Psoas muscle (tissue), 7 donors: ENCODE measurements at regions not wholly inside any gene's neighbourhood (a gene's known extent, or its start where the extent isn't known, plus 50 kb on each side); places are given as distances from the start of the nearest gene placed in this dataset.

Experiments used
- ATAC-seq, 4 donors: fragments of 200-7000 bp; cut with Tn5 transposase; one replicate each; pipeline ENCODE4 v1.9.1; 2020; ENCODE audit warnings: moderate library complexity in 3 of 4, mild to moderate bottlenecking in 2 of 4
- DNase-seq, 2 donors: peaks; one replicate each; pipeline ENCODE4 v3.0.0-alpha.2; 2020
- H3K27ac ChIP-seq: fragments of 200-600 bp; one replicate; pipeline ENCODE4 v1.8.0; 2022
- H3K27me3 ChIP-seq, 3 donors: fragments of 200-600 bp in 1 of 3; one replicate each; pipeline versions ENCODE4 v1.6.1 to v1.8.0; 2013 to 2022; ENCODE audit warnings: low read length in 2 of 3, mild to moderate bottlenecking in 2 of 3, moderate library complexity in 1 of 3; ENCODE audit not compliant: insufficient read depth in 3 of 3
- H3K36me3 ChIP-seq, 2 donors: fragments of 200-600 bp in 1 of 2; one replicate each; pipeline versions ENCODE4 v1.6.1 to v1.8.0; 2013 to 2022; ENCODE audit warnings: low read depth in 1 of 2, mild to moderate bottlenecking in 1 of 2, moderate library complexity in 1 of 2; ENCODE audit not compliant: insufficient read depth in 1 of 2
- H3K4me1 ChIP-seq: fragments of 200-600 bp; one replicate; pipeline ENCODE4 v1.8.0; 2022
- H3K4me3 ChIP-seq: fragments of 200-600 bp; one replicate; pipeline ENCODE4 v1.8.0; 2022; ENCODE audit warnings: mild to moderate bottlenecking
- H3K9me3 ChIP-seq: fragments of 200-600 bp; one replicate; pipeline ENCODE4 v1.8.0; 2022
- CTCF ChIP-seq: fragments of 200-600 bp; IDR thresholded peaks from one replicate; pipeline ENCODE4 v1.8.0; 2022; ENCODE audit warnings: antibody characterized with exemption
- WGBS, 3 donors: extraction: QIAGEN DNeasy Blood & Tissue Kit; methylation state at CpG; one replicate each; pipeline versions ENCODE4 v1.1.6 to v1.1.7; 2013; 5-methylcytosine and 5-hydroxymethylcytosine counted together
- intact Hi-C, 2 donors: fragments of 100-400 bp; cut with DNase I; formaldehyde crosslinking; loops; one replicate each; pipeline versions ENCODE4 v1.11.0 to v1.14.2; 2022
- donor health status: healthy with polysubstance abuse.
- donor health status: DM: no; HTN: no; CAD: no; lungs with moderate emphysema.
- donor health status: Bipolar disorder and iron deficiency.
- donor health status: healthy.
- donor health status: DM: yes; HTN: yes; CAD: no.
- donor health status: DM: no; HTN: no; CAD: no.
- donor health status: DM: yes; HTN: yes; CAD: no.

GRCh38 chr19:31597616-31598015, 248.4 kb upstream of the TSHZ3 start:
- H3K9me3 ChIP-seq, result no peaks in the 10 kb centered on the region
- WGBS, 3 donors, result 87 to 88% (median 87%) methylated on average over 9 of the region's 9 CpGs
- no peak overlapping the region for H3K27ac ChIP-seq
- H3K27me3 ChIP-seq, result no peaks in the 10 kb centered on the region
- H3K4me3 ChIP-seq, result no peak overlapping the region
- H3K4me1 ChIP-seq, result no peaks in the 10 kb centered on the region
- intact Hi-C loops, result no loop called here
- H3K36me3 ChIP-seq, result no peaks in the 10 kb centered on the region
- TF ChIP-seq CTCF, result no peak
- ATAC-seq, result no peak
- no peak for DNase-seq

- TF ChIP-seq CTCF, result no peak
- Histone ChIP-seq H3K27me3 (no peaks in the 10 kb centered on the region), H3K4me3 (no peak overlapping the region), H3K36me3 (no peaks in the 10 kb centered on the region), H3K27ac (no peak overlapping the region), H3K9me3 (no peaks in the 10 kb centered on the region), H3K4me1 (no peaks in the 10 kb centered on the region)
- DNase-seq (no peak), ATAC-seq (no peak)
- 93 to 97% (median 93%) methylated on average over 2 of the region's 2 CpGs for WGBS, 3 donors
- intact Hi-C loops, result no loop called here
Measured at GRCh38 chr19:31598730-31599238, 249.5 kb upstream of the TSHZ3 start.

GRCh38 chr19:31600731-31601295, 251.6 kb upstream of the TSHZ3 start:
- no peak for TF ChIP-seq CTCF
- Histone ChIP-seq H3K36me3 (no peaks in the 10 kb centered on the region), H3K4me1 (no peaks in the 10 kb centered on the region), H3K27ac (no peak overlapping the region), H3K4me3 (no peak overlapping the region), H3K9me3 (no peaks in the 10 kb centered on the region), H3K27me3 (no peaks in the 10 kb centered on the region)
- intact Hi-C loops, result no loop called here
- ATAC-seq (no peak), DNase-seq (no peak)
- WGBS, 3 donors, result 73 to 80% (median 79%) methylated on average over 11 of the region's 11 CpGs

GRCh38 chr19:31601855-31602254, 252.6 kb upstream of the TSHZ3 start:
- Histone ChIP-seq H3K4me3 (no peak overlapping the region), H3K27me3 (no peaks in the 10 kb centered on the region), H3K9me3 (no peaks in the 10 kb centered on the region), H3K27ac (no peak overlapping the region), H3K4me1 (no peaks in the 10 kb centered on the region), H3K36me3 (no peaks in the 10 kb centered on the region)
- WGBS, 3 donors, result 90 to 94% (median 92%) methylated on average over 9 of the region's 9 CpGs
- TF ChIP-seq CTCF, result no peak
- intact Hi-C loops, result no loop called here
- ATAC-seq, result no peak
- DNase-seq, result no peak

GRCh38 chr19:31602548-31602947, 253.3 kb upstream of the TSHZ3 start:
- Histone ChIP-seq H3K4me1 (no peaks in the 10 kb centered on the region), H3K36me3 (no peaks in the 10 kb centered on the region), H3K9me3 (no peaks in the 10 kb centered on the region), H3K4me3 (no peak overlapping the region), H3K27ac (no peak overlapping the region), H3K27me3 (no peaks in the 10 kb centered on the region)
- 89 to 93% (median 91%) methylated on average over 4 of the region's 4 CpGs for WGBS, 3 donors
- intact Hi-C loops, result no loop called here
- DNase-seq (no peak), ATAC-seq (no peak)
- TF ChIP-seq CTCF, result no peak
